Uterus (tissue), 2 donors: ENCODE measurements at regions not wholly inside any gene's neighbourhood (a gene's known extent, or its start where the extent isn't known, plus 50 kb on each side); places are given as distances from the start of the nearest gene placed in this dataset.
"Not testable (repeated sequence)": the region's sequence is repeated elsewhere in the genome, so short reads cannot be mapped to it uniquely, and the experiment has no call there.

Experiments
- POLR2A ChIP-seq, 2 donors: fragments of 450-650 bp; IDR thresholded peaks; one replicate each; pipeline ENCODE4 v1.6.1; 2016; ENCODE audit warnings: antibody characterized with exemption in 2 of 2, mild to moderate bottlenecking in 1 of 2, moderate library complexity in 1 of 2
- TF ChIP-seq, protein P1 (sequence below), 4 experiments: fragments of 200-600 bp in 2 of 4; fragments of 450-650 bp in 2 of 4; sonication (generic) in 2 of 4; IDR thresholded peaks; one replicate each; pipeline ENCODE4 v1.5.1; 2016 to 2019; ENCODE audit warnings: antibody characterized with exemption in 4 of 4, mild to moderate bottlenecking in 2 of 4, moderate library complexity in 1 of 4

DNA sequence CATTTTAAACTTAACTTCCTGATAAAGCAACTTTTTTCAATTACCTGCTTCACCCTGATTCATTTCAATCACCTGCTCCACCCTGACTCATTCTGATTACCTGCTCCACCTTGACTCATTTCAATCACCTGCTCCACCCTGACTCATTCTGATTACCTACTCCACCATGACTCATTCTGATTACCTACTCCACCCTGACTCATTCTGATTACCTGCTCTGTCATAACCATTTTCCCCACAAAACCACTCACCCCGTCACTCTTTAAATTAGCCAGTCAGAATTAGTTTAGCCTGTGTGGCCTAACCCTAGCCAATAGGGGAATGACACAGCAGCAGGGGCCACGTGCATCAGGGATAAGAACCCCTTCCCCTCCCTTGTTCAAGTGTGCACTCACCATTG is 300.5 kb downstream of the PAPSS1 start:
- TF ChIP-seq, protein P1, sequence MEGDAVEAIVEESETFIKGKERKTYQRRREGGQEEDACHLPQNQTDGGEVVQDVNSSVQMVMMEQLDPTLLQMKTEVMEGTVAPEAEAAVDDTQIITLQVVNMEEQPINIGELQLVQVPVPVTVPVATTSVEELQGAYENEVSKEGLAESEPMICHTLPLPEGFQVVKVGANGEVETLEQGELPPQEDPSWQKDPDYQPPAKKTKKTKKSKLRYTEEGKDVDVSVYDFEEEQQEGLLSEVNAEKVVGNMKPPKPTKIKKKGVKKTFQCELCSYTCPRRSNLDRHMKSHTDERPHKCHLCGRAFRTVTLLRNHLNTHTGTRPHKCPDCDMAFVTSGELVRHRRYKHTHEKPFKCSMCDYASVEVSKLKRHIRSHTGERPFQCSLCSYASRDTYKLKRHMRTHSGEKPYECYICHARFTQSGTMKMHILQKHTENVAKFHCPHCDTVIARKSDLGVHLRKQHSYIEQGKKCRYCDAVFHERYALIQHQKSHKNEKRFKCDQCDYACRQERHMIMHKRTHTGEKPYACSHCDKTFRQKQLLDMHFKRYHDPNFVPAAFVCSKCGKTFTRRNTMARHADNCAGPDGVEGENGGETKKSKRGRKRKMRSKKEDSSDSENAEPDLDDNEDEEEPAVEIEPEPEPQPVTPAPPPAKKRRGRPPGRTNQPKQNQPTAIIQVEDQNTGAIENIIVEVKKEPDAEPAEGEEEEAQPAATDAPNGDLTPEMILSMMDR (IDR thresholded peaks at IDR 0.05), result not testable (repeated sequence)
- TF ChIP-seq POLR2A (IDR thresholded peaks at IDR 0.05), result not testable (repeated sequence)
